Activated CD4-positive, alpha-beta T cell treated with anti-CD3 and anti-CD28 coated beads, Interleukin-10, Interleukin-2, amounts not matched to agents 100 ng/mL and 50 ng/mL, durations not matched to agents 16 hours and 8 hours (primary cell): ENCODE measurements at regions not wholly inside any gene's neighbourhood (a gene's known extent, or its start where the extent isn't known, plus 50 kb on each side); places are given as distances from the start of the nearest gene placed in this dataset.
"Not testable (repeated sequence)": the region's sequence is repeated elsewhere in the genome, so short reads cannot be mapped to it uniquely, and the experiment has no call there.

Experiments used
- DNase-seq: peaks from one replicate; pipeline ENCODE4 v3.0.0-alpha.2; 2020

DNA sequence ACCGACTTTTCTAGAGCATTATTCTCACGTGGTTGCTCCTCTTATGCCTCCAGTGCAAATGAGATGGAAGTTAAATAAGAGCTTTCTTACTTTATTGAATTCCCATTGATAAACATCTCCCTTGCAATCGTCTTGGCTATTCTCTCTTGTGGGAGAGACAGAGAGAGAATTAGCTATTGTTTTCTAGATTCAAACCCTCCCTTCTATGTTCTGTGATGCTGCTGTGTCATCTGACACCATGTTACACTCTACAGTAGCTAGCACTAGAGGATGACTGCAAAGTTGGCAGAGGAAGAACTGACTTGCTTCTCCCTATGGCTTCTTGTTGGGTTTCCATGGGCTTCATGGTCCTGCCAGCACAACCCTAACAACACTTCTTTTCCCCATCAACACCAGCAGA, 134.6 kb upstream of the RANBP3L start:
- no peak for DNase-seq

DNA sequence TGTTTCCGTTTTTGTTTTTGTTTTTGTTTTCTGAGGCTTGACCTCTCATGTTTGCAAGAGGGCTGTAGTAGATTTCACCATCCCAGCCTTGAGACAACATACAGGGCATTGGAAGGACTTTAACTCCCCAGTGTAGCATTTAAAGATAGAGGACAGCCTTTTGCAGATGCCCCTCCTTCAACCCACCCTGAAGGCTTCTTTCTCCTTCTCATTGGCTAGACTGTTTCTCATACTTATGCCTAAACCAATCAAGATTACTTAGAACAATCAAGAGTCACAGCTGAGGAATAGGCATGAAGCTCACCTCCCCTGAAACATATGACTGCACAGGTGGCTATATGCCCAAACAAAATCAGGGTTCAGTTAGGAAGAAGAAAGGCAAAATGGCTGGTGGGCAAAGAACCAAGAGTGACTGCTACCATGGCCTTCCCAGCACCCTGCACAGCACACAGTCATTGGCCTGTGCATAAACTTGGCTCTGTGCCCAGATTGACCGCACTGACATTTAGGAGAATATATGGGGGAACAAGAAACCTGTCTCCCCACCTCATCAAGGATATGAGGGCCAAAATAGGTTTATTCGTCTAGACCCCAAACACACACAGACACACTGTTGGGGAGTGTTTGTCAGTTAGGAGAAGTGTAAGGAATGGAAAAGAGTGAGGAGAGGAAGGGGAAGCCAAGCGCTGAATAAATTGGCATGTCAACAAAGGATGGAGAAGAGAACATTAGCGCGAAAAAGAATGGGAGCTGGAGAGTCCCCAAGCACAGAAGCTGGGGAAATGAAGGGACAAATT, 137.3 kb upstream of the RANBP3L start:
- DNase-seq = no peak

DNA sequence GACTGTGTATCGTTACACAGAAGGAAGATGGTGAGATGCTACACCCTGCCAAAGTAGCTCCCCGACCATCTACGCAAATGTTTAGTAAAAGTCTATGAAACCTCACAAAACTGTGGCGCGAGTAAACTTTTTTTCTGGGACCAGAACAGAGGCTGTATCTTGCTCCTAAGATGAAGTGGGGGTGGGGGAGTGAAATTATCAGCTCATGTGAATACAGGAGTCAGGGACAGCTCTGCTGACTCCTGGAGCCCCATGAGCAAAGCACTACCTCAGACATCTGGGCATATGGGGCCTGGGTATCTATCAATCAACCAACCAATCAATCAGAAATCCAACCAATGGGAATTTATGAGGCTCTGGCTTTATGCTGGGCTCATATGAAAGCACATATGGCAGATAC, 138.6 kb upstream of the RANBP3L start:
- DNase-seq = no peak

DNA sequence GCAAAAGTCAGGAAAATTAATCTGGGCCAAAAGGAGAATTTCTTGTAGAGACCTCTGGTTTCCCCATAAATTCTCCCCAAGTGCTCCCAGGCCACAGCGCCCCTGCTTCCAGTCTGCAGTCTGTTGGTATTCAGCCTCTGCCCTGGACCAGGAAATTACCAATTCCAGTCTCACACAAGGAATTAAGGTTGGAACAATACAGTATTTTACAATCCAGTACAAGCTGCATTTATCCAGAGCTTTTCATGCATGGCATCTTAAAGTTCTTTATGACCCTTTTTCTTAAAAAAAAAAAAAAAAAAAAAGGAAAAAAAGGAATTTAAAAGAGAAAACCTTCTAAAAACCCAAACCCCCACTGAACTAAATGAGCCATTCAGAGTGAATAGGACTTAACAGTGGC, 139.6 kb upstream of the RANBP3L start:
- no peak for DNase-seq

DNA sequence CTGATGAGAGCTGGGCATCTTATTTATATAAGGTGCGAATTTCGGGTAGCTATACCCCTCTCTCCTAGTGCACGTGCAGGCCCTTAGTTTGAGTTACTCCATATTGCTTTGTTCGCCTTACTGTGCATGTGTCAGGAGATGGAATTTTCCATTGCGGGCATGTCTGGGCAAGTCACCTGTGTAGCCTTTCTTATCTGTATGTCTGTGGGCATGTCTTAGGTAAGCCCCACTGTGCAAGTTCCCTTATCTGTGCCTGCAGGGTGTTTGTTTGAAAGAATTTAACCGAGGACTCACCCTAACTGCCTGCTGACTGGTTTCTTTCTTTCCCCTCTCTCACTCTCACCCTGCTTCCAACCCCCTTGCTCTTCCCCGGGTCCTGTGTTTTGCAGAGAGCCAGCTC, 140.7 kb upstream of the RANBP3L start:
- no peak for DNase-seq

DNA sequence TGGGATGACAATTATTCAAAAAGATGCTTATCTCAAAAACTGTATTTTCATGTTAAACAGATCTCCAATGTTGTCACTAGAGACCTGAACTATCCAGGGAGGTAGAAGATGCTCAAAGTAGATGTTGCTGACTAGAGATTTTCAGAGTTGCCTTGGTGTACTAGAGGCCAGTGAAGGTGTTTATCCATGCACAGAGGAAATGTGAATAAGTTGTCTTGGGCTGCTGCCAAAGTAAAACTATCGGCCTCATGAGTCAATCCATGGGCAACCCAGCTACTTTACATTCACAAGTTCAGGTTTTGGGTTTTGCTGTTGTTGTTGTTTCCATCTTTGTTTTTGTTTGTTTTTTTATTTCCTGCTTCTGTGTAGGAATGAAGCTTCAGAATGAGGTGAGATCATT, 141.1 kb upstream of the RANBP3L start:
- no peak for DNase-seq

DNA sequence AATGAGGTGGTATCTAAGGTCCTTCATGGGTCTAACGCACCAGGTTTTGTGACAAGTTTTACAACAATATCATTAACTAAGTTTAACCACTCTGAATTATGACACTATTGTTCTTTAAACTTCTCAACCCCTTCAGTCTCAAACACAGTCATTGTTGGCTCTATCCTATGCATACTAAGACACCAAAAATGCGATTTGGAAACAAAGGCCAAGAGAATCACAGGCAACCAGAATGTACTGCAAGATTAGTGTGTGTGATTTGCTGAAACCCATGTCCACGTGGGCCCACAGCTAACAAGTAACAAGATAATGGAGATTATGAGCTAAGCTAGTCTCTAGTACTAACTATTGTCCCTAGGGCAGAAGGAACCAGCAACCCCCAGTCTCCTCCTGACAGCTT, 142.2 kb upstream of the RANBP3L start:
- DNase-seq = no peak

DNA sequence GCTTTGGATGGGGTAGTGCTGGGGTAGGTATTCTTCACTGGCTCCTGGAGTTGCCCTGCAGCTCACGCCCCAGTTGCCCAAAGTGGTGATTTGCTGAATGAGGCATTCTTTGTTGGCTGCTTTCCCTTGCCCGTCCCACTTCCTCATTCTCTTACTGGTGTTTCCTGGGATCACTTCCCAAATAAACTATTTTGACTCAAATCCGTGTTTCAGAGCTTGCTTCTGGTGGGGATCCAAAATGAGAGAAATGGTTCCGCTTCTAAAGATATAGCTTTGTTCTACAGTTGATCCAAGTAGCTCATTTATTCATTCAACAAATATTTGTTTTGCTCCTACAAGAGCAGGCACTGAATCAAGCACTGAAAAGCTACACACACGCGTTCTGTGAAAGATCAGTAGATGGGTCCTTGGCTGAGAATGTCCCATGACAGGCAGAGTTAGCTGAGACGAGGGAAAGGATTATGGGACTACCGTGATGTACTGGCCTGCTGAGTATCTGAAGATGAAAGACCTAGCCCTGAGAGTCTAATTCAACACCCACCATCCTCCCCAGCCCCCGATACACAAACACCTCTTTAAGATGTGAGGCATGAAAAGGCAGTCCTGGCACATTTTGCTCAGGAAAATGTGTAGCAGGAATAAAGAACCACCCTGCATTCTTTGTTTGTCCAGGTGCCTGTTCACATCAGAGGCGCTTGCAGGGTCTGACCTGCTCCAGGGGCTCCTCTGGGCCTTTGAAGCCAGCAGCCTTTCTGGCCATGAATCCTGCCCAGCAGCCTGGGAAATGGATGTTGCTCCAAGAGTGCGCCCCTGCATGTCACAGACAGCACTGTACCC, 143.1 kb upstream of the RANBP3L start:
- DNase-seq = no peak

DNA sequence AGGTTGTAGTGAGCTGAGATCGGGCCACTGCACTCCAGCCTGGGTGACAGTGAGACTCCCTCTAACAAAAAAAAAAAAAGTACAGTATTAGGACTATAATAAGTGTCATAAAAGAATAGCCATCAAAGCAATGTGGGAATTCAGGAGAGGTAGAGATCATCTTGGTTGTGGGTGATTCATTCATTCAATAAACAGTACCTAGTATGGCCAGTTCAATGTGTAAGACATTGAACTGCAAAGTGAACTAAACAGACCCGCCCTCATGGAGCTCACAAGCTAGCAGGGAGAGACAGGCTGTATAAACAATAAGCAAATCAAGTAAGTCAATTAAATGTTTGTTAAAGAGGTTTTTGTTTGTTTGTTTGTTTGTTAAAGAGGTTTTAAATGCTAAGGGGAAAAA, 146.1 kb upstream of the RANBP3L start:
- no peak for DNase-seq

DNA sequence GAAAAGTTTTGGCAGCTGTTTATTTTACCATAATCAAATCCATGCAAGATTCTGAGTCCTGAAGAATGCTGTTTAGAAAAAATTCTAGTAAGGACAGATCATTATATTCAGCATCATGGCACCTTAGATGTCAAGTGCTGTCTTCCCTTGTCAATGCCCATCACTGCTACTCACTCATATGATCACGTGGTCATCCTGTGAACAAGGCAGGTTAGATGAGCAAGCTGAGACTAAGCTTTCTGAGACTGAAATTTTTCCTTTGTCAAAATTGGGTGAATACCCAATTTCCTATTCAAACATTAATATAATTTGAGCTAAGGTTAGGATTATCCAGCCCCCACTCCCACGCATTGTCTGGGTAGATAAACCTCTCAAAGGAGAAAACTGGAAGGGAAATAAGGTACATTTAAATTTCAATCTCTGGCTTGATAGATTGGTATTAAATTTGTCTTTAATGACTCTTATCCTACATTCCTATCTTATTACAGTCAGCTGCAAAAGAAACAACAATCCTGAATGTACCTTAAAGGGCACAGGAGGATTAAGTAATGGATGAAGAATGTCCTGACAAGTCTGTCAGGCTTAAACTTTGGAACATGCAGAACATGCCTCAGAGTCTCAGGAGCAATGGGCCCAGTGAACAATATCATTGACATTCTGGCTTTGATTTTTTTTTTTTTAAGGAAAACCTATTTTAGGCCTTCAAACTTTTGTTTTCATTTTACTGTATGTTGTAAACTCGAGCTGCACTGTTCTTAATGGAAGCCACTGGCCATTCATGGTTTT, 148.7 kb upstream of the RANBP3L start:
- no peak for DNase-seq

DNA sequence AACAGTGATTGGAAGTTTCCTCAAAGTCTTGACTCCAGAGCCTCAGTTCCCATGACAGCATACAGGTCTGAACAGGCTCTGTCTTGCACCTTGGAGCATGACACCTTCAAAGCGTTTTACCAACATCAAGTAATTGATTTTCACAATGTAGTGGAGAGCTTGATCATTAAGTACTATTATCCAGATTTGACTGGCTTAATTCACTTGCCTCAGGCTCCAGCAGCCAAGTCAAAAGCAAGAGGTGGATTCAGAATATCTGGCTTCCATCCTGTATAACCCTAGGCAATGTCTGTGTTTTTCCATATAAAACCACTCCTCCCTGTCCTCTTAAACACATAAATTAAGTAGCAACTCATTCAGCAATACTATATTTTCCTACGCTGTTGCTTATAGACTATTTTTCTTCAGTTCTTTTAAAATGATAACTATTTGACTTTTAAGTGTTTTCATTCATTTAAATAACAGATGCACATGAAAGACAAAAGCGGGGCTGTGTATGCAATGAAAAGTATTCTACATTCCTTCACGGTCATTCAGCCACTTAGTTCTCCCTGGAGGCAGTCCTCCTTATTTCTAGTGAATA, 150.8 kb upstream of the RANBP3L start:
- DNase-seq = no peak

DNA sequence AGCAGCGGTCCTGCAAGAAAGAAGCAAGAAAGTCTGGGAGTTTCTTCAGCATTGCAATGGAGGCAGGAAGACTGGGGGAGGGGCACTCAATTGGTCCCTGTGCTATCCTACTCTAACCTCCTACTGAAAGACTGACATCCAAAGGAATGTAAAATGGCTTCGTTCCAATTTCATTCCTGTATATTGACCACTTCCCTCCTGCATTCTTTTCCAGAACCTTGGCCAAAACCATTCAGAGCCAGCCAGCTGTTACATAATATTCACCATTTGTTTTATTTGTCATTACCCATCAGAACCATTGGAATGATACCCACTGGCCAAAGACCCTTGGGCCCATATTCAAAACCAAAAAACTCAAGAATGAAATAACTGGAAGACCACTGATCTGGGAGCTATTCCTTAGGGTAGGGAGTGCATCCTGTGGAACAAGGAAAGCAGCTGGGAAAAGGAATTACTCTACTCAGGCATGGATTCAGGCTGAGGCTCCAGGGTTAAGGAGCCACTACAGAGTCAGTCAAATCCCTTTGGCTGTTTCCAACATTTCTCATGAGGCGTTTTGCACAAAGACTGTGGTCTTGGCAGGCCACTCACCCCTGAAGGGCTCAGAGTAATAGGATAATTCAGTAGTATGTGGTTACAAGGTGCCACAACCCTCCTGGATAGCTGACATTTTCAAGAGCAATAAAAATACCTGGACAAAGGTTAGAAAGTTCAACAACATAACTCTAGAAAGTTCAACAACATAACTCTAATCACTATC, 148.7 kb upstream of the SLC1A3 start:
- DNase-seq = no peak

DNA sequence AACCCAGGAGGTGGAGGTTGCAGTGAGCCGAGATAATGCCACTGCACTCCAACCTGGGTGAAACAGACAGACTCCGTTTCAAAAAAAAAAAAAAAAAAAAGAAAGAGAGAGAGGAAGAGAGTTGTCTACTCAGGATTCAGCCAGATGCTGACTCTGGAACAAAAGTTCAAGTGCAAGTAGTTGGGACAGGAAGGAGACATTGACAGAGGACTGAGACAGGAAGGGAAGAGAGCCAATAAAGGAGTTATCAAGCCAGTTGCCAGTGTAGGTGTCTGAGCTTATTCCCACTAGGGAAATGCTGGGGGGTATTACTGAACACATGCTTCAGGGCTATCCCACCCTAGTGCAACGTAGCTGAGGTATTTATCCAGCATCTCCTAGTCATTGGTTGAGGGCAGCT, 147.7 kb upstream of the SLC1A3 start:
- no peak for DNase-seq

DNA sequence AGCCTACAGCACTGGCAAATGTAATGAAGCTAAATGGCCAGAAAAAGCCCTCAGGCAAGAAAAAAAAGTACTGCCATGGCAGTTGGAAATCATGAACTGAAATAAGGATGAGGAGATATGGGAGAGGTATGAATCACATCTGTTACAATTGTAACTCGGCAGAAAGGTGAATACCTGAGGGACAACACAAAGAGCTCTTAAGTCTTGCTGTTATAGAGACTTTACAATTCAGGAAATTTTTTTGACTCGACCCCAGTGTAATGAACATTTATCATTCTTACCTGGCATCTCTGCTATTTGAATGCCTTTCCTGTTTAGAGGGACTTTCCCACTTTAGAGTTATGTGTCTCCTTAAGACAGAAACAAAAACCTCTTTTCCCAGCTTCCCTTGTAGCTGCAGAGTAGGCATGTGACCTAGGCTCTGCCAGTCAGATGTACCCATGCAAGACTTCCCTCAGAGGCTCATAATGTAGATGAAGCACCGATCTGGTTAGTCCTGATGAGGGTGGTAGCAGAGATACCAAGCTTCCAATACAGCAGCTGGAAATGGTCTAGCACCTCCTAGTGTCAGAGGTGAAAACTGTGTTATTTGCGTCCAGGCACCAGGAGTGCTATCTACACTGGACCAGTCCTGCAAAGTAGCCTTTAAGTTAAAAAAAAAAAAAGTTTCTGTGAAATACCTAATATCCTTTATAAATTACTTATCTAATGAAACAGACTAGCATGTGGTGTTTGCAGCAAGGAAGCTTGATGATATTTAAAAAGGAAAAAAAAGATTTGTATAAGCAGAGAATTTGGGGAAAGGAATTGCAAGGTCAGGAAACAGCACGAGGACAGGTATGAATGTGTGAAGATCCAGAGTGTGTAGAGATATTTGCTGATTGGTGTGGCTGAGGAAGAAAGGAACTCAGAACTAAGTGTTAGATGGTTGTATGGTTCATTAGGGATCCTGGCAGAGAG, 146.9 kb upstream of the SLC1A3 start:
- DNase-seq = peak; percentile 9

DNA sequence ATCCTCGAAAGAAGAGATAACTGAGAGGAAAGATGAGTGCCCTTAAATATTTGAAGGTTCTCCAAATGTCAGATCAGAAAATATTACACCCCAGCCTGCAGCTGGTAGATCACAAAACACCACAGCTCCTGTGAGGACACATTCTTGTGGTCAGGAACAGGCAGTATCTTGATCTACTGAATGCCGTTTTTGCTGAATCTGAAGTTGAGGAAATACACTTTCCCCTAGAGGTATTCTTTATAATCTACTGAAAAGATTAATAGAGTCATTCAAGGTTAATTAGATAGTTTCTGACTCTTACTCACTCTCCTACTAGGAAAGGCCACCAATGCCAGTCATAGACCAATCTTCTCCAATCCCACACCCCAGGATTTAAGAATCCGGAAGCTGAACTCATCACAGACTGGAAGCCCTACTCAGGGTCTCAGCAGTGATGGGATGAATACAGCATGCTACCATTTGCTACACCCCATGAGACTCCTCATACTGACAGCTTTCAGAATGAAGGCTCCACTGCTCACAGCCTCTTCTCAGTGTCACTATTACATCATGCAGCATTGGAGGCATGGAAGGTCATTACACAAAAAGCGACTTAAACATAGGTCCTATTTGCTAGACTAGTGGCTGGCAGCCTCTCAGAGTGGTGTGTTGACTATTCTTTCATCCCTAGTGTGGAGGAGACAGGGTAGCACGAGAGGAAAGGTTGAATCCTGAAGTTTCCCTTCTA, 143.9 kb upstream of the SLC1A3 start:
- DNase-seq = no peak

DNA sequence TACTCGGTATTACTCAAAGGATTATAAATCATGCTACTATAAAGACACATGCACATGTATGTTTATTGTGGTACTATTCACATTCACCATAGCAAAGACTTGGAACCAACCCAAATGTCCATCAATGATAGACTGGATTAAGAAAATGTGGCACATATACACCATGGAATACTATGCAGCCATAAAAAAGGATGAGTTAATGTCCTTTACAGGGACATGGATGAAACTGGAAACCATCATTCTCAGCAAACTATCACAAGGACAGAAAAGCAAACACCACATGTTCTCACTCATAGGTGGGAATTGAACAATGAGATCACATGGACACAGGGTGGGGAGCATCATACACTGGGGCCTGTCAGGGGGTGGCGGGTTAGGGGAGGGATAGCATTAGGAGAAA, 130.5 kb upstream of the SLC1A3 start:
- not testable (repeated sequence) for DNase-seq

DNA sequence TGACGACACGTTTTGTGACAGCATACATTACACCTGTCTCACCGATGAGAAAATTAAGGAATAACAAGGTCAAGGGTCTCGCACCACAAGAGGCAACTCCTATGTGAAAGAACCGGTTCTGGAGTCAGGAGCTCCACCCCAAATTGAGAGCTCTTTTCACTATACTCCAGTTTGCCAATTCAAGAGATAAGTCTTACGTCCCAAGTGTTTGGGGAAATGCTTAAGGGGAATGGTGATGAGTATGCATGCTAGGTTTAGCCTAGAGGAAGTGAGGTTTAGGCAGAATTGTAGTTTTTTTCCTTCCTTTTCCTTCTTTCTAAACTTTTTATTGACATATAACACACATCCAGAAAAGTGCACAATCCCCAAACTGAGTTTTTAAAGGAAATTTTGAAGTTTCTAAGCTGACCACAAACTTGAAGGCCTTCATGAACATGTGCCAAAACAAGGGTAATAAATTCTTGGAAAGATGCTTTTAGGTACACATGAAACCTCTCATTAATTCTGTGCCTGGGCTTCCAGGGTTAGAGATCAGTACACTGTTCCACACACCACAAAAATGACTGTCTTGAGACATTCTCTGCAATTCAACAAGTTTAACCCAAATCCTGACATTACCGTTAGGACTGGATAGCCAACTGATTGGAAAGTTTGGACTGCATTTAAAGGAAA, 127.6 kb upstream of the SLC1A3 start:
- DNase-seq = no peak

DNA sequence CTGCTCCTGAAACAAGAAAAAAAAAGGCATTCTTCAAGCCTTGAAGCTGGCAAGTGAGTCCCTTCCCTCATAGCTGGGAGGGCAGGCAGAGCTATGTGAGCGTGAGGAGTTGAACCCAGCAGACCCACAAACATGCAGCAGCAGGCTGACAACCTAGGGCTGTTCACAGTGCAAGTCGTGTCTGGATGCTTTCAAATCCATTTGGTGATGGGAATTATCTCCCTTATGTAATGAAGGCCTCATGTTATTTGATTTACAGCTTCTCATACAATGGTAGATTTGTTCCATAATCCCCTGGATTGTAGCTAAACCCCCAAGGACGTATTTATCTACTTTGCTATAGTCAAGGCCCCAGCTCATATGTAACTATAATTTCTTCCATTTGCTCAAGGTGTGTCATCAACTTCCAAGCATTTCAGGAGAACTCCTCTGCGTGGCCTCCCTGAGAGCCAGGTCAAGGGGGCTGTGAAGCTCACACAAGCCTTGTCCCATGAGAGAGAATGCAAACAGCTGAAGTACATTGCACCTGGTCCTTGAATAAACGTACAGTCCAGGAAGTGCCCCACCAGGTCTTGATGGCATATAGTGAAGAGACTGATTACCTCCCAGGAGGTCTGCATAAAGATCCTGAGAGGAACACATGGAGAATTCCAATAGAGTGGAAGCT, 124.8 kb upstream of the SLC1A3 start:
- no peak for DNase-seq

DNA sequence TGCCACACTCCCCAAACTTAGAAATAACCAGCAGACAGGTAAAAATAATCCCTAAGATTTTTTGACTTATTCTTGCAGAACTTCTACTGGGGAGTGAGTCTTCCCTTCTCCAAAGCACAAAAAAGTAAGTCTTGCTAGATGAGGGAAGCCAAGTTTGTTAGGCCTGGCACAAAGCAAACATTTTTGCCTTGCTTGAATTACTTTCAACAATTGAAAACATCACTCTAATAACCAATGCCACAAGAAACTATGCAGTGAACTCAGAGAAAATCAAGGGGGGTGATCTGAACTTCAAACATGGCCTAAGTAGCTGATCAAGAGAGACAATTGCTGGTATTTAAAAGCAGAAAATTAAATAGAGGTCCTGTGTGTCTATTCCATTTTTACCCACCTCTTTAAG, 123.6 kb upstream of the SLC1A3 start:
- no peak for DNase-seq
